Liver (tissue), 8 donors: ENCODE measurements at regions not wholly inside any gene's neighbourhood (a gene's known extent, or its start where the extent isn't known, plus 50 kb on each side); places are given as distances from the start of the nearest gene placed in this dataset.

Source experiments
- DNase-seq: peaks from one replicate; pipeline ENCODE4 v3.0.0-alpha.2; 2017; ENCODE audit warnings: low spot score
- H3K27ac ChIP-seq, 2 donors: one replicate each; pipeline ENCODE4 v1.7.0; 2013; ENCODE audit warnings: inconsistent platforms in 2 of 2, low read length in 2 of 2, control low read depth in 1 of 2, low read depth in 1 of 2, mild to moderate bottlenecking in 1 of 2
- H3K27me3 ChIP-seq, 4 donors: one replicate each; pipeline versions ENCODE4 v1.6.1 to v1.7.0; 2013; ENCODE audit warnings: low read length in 3 of 4, inconsistent platforms in 1 of 4, mild to moderate bottlenecking in 1 of 4, moderate library complexity in 1 of 4; ENCODE audit not compliant: control insufficient read depth in 4 of 4, insufficient read depth in 4 of 4
- H3K36me3 ChIP-seq, 4 donors: one replicate each; pipeline versions ENCODE4 v1.6.1 to v1.7.0; 2013; ENCODE audit warnings: low read length in 3 of 4, mild to moderate bottlenecking in 3 of 4, low read depth in 1 of 4, moderate library complexity in 1 of 4; ENCODE audit not compliant: control insufficient read depth in 4 of 4, insufficient read depth in 3 of 4
- H3K4me1 ChIP-seq, 4 donors: one replicate each; pipeline versions ENCODE4 v1.6.1 to v1.7.0; 2013; ENCODE audit warnings: low read length in 3 of 4, mild to moderate bottlenecking in 3 of 4, moderate library complexity in 1 of 4; ENCODE audit not compliant: control insufficient read depth in 4 of 4, insufficient read depth in 4 of 4
- H3K4me3 ChIP-seq, 3 donors: one replicate each; pipeline versions ENCODE4 v1.6.1 to v1.7.0; 2013; ENCODE audit warnings: low read length in 3 of 3, control low read depth in 1 of 3, low read depth in 1 of 3, mild to moderate bottlenecking in 1 of 3
- H3K9ac ChIP-seq, 2 donors: one replicate each; pipeline ENCODE4 v1.7.0; 2013; ENCODE audit warnings: low read length in 2 of 2, mild to moderate bottlenecking in 2 of 2, moderate library complexity in 2 of 2, control low read depth in 1 of 2, low read depth in 1 of 2
- H3K9me3 ChIP-seq, 4 donors: one replicate each; pipeline versions ENCODE4 v1.6.1 to v1.7.0; 2013; ENCODE audit warnings: low read length in 3 of 4; ENCODE audit not compliant: control insufficient read depth in 4 of 4
- ATF3 ChIP-seq: IDR thresholded peaks from 2 replicates; pipeline ENCODE4 v1.6.1; 2016; ENCODE audit warnings: antibody characterized with exemption
- CTCF ChIP-seq: fragments of 150-350 bp; IDR thresholded peaks from 2 replicates; pipeline ENCODE4 v1.5.1; 2017; ENCODE audit warnings: improper control_type of control experiment, low read depth, low read length; ENCODE audit not compliant: missing input control
- EGR1 ChIP-seq, 2 donors: IDR thresholded peaks; 2 replicates each; pipeline ENCODE4 v1.6.1; 2016 to 2018; ENCODE audit warnings: antibody characterized with exemption in 2 of 2, low read depth in 2 of 2
- FOXA1 ChIP-seq: IDR thresholded peaks from 2 replicates; pipeline ENCODE4 v1.6.1; 2016; ENCODE audit warnings: antibody characterized with exemption
- FOXA2 ChIP-seq: IDR thresholded peaks from 2 replicates; pipeline ENCODE4 v1.6.1; 2016; ENCODE audit warnings: antibody characterized with exemption
- GABPA ChIP-seq, 2 donors: IDR thresholded peaks in 1 of 2; conservative IDR thresholded peaks in 1 of 2; 2 replicates each; pipeline ENCODE4 v1.6.1; 2016; ENCODE audit warnings: antibody characterized with exemption in 2 of 2, mild to moderate bottlenecking in 1 of 2, moderate library complexity in 1 of 2
- HNF4A ChIP-seq, 2 donors: conservative IDR thresholded peaks; 2 replicates each; pipeline ENCODE4 v1.6.1; 2016; ENCODE audit warnings: antibody characterized with exemption in 2 of 2, mild to moderate bottlenecking in 2 of 2
- HNF4G ChIP-seq: IDR thresholded peaks from 2 replicates; pipeline ENCODE4 v1.6.1; 2016; ENCODE audit warnings: antibody characterized with exemption
- JUND ChIP-seq, 2 donors: IDR thresholded peaks; 2 replicates each; pipeline ENCODE4 v1.6.1; 2016; ENCODE audit warnings: antibody characterized with exemption in 2 of 2
- MAX ChIP-seq: IDR thresholded peaks from 2 replicates; pipeline ENCODE4 v1.6.1; 2016; ENCODE audit warnings: antibody characterized with exemption
- NR2F2 ChIP-seq: IDR thresholded peaks from 2 replicates; pipeline ENCODE4 v1.6.1; 2016; ENCODE audit warnings: antibody characterized with exemption
- RAD21 ChIP-seq, 2 donors: IDR thresholded peaks; 2 replicates each; pipeline ENCODE4 v1.6.1; 2016; ENCODE audit warnings: antibody characterized with exemption in 2 of 2, mild to moderate bottlenecking in 2 of 2
- REST ChIP-seq: IDR thresholded peaks from 2 replicates; pipeline ENCODE4 v1.6.1; 2016; ENCODE audit warnings: antibody characterized with exemption, mild to moderate bottlenecking
- RXRA ChIP-seq, 2 donors: IDR thresholded peaks; 2 replicates each; pipeline ENCODE4 v1.6.1; 2017 to 2018; ENCODE audit warnings: antibody characterized with exemption in 2 of 2, mild to moderate bottlenecking in 1 of 2
- SP1 ChIP-seq: IDR thresholded peaks from 2 replicates; pipeline ENCODE4 v1.6.1; 2018; ENCODE audit warnings: antibody characterized with exemption, mild to moderate bottlenecking
- TAF1 ChIP-seq: conservative IDR thresholded peaks from 2 replicates; pipeline ENCODE4 v1.6.1; 2016; ENCODE audit warnings: antibody characterized with exemption, mild to moderate bottlenecking
- YY1 ChIP-seq: IDR thresholded peaks from 2 replicates; pipeline ENCODE4 v1.6.1; 2016; ENCODE audit warnings: antibody characterized with exemption, mild to moderate bottlenecking
- WGBS: extraction: QIAGEN DNeasy Blood & Tissue Kit; methylation state at CpG from one replicate; pipeline ENCODE4 v1.1.7; 2013; 5-methylcytosine and 5-hydroxymethylcytosine counted together
- donor health status: healthy.
- donor health status: healthy.
- donor health status: healthy.
- donor health status: healthy.
- donor health status: healthy.

- Histone ChIP-seq H3K9ac (no peak overlapping the region), H3K36me3 (no peaks in the 10 kb centered on the region), H3K27ac (no peak overlapping the region), H3K4me1 (no peaks in the 10 kb centered on the region), H3K27me3 (no peaks in the 10 kb centered on the region), H3K9me3 (no peaks in the 10 kb centered on the region), H3K4me3 (no peak overlapping the region)
- DNase-seq = no peak
- TF ChIP-seq FOXA2 (no peak), FOXA1 (no peak), CTCF (no peak), TAF1 (no peak), MAX (no peak), NR2F2 (no peak), EGR1 (IDR thresholded peaks at IDR 0.05; ENCODE audit: low read depth in 2 of 2) (no peak), HNF4A (conservative IDR thresholded peaks at IDR 0.05) (no peak), SP1 (no peak)
- 65% methylated on average over 2 of the region's 2 CpGs for WGBS
Observed at GRCh38 chr2:194491409-194492115, 1165.5 kb upstream of the SLC39A10 start.

GRCh38 chr2:194486326-194486725, 1170.7 kb upstream of the SLC39A10 start:
- Histone ChIP-seq H3K9ac (no peak overlapping the region), H3K4me3 (no peak overlapping the region), H3K27ac (no peak overlapping the region), H3K27me3 (no peaks in the 10 kb centered on the region), H3K36me3 (no peaks in the 10 kb centered on the region), H3K9me3 (no peaks in the 10 kb centered on the region), H3K4me1 (no peaks in the 10 kb centered on the region)
- DNase-seq = no peak
- WGBS = 74% methylated on average over 4 of the region's 4 CpGs
- TF ChIP-seq EGR1 (IDR thresholded peaks at IDR 0.05; ENCODE audit: low read depth in 2 of 2) (no peak), MAX (no peak), FOXA2 (no peak), SP1 (no peak), RXRA (IDR thresholded peaks at IDR 0.05) (no peak), YY1 (no peak), HNF4G (no peak), FOXA1 (no peak)

GRCh38 chr2:194483041-194483440, 1174.0 kb upstream of the SLC39A10 start:
- Histone ChIP-seq H3K9me3 (no peaks in the 10 kb centered on the region), H3K36me3 (no peaks in the 10 kb centered on the region), H3K27me3 (no peaks in the 10 kb centered on the region), H3K4me1 (no peaks in the 10 kb centered on the region), H3K4me3 (no peak overlapping the region), H3K27ac (no peak overlapping the region), H3K9ac (no peak overlapping the region)
- 21% methylated on average over 1 of the region's 1 CpG for WGBS
- no peak for DNase-seq
- TF ChIP-seq TAF1 = no peak
- no peak for TF ChIP-seq REST
- TF ChIP-seq YY1 = no peak
- TF ChIP-seq MAX = no peak
- TF ChIP-seq FOXA1 = no peak
- no peak for TF ChIP-seq SP1
- TF ChIP-seq EGR1 (IDR thresholded peaks at IDR 0.05; ENCODE audit: low read depth in 2 of 2) = no peak
- no peak for TF ChIP-seq HNF4A (conservative IDR thresholded peaks at IDR 0.05)
- TF ChIP-seq RXRA (IDR thresholded peaks at IDR 0.05) = no peak
- TF ChIP-seq NR2F2 = no peak
- TF ChIP-seq ATF3 = no peak
- TF ChIP-seq RAD21 (IDR thresholded peaks at IDR 0.05) = no peak
- TF ChIP-seq FOXA2 = no peak
- no peak for TF ChIP-seq JUND (IDR thresholded peaks at IDR 0.05)
- no peak for TF ChIP-seq GABPA (IDR thresholded peaks at IDR 0.05 in 1 of 2, conservative IDR thresholded peaks at IDR 0.05 in 1 of 2)
- no peak for TF ChIP-seq HNF4G
- TF ChIP-seq CTCF = no peak
